Panc1 (cell line): ENCODE measurements at regions not wholly inside any gene's neighbourhood (a gene's known extent, or its start where the extent isn't known, plus 50 kb on each side); places are given as distances from the start of the nearest gene placed in this dataset.

Experiments used
- ATAC-seq: fragments of 200-7000 bp; cut with Tn5 transposase; 2 replicates; pipeline ENCODE4 v1.9.1; 2020; ENCODE audit warnings: mild to moderate bottlenecking, moderate library complexity
- BruUV-seq: library from RNA; stranded (reverse); fragments of 400-500 nt; replicated peaks from 2 replicates; lab custom pipeline; 2021; lab: Mats Ljungman, UMichigan
- CTCF ChIA-PET: fragments of 300-600 bp; sonication (Branson Sonifier 250); formaldehyde crosslinking; loops from one replicate; lab custom pipeline; 2022; ENCODE audit warnings: antibody characterized with exemption; lab: Charles Lee
- POLR2A ChIA-PET: fragments of 300-600 bp; sonication (Branson Sonifier 250); formaldehyde crosslinking; loops from one replicate; lab custom pipeline; 2022; ENCODE audit warnings: antibody characterized with exemption; lab: Charles Lee
- DNase-seq: peaks from one replicate; pipeline ENCODE4 v3.0.0-alpha.2; 2010; ENCODE audit warnings: low read depth, low spot score
- H3K27ac ChIP-seq: 2 replicates; pipeline ENCODE4 v1.5.1; 2011; ENCODE audit warnings: mild to moderate bottlenecking, low read length, inconsistent platforms
- H3K27me3 ChIP-seq: fragments of 200-500 bp; sonication (Bioruptor generic); 2 replicates; pipeline ENCODE4 v1.6.0; 2014; ENCODE audit warnings: low read length, inconsistent platforms; ENCODE audit not compliant: control insufficient read depth, insufficient read depth
- H3K36me3 ChIP-seq: fragments of 200-500 bp; sonication (Bioruptor generic); 2 replicates; pipeline ENCODE4 v1.5.1; 2014; ENCODE audit warnings: inconsistent platforms, mild to moderate bottlenecking, low read length, moderate library complexity; ENCODE audit not compliant: control insufficient read depth, insufficient read depth
- H3K4me1 ChIP-seq: 2 replicates; pipeline ENCODE4 v1.5.1; 2011; ENCODE audit warnings: inconsistent platforms, mild to moderate bottlenecking, low read length, moderate library complexity; ENCODE audit not compliant: control insufficient read depth, insufficient read depth
- H3K4me3 ChIP-seq, 2 experiments: 2 replicates each; pipeline ENCODE4 v1.5.1; 2011 to 2012; ENCODE audit warnings: low read depth in 2 of 2, low read length in 2 of 2, mild to moderate bottlenecking in 2 of 2, inconsistent platforms in 1 of 2, moderate library complexity in 1 of 2
- H3K9me3 ChIP-seq: fragments of 200-500 bp; sonication (Bioruptor generic); 2 replicates; pipeline ENCODE4 v1.5.1; 2014; ENCODE audit warnings: low read depth, mild to moderate bottlenecking, inconsistent platforms, low read length, moderate library complexity; ENCODE audit not compliant: control insufficient read depth, insufficient read depth
- CTCF ChIP-seq: fragments of 450-650 bp; IDR thresholded peaks from 2 replicates; pipeline ENCODE4 v1.5.1; 2017; ENCODE audit warnings: mild to moderate bottlenecking
- POLR2AphosphoS5 ChIP-seq: IDR thresholded peaks from 2 replicates; pipeline ENCODE4 v1.6.1; 2012; ENCODE audit warnings: mild to moderate bottlenecking, low read depth, low read length, moderate library complexity
- REST ChIP-seq, 2 experiments: IDR thresholded peaks; 2 replicates each; pipeline ENCODE4 v1.6.1; 2011 to 2012; ENCODE audit warnings: low read depth in 2 of 2, control low read depth in 1 of 2, low read length in 1 of 2, mild to moderate bottlenecking in 1 of 2, moderate library complexity in 1 of 2; ENCODE audit not compliant: insufficient read depth in 1 of 2
- SIN3A ChIP-seq: IDR thresholded peaks from 2 replicates; pipeline ENCODE4 v1.6.1; 2012; ENCODE audit warnings: low read depth, mild to moderate bottlenecking, low read length, moderate library complexity, borderline replicate concordance; ENCODE audit not compliant: insufficient read depth
- TCF7L2 ChIP-seq: IDR thresholded peaks from 2 replicates; pipeline ENCODE4 v1.6.1; 2011; ENCODE audit warnings: mild to moderate bottlenecking, low read depth, low read length, inconsistent platforms
- in situ Hi-C: cut with HindIII; loops from 2 replicates; pipeline ENCODE4 v1.10.0; 2016; ENCODE audit warnings: low sequenced_read_pairs, low pct_unique_long_range_greater_than_20kb
- intact Hi-C: fragments of 100-400 bp; cut with micrococcal nuclease; formaldehyde crosslinking; loops from one replicate; pipeline ENCODE4 v1.10.0; 2022; ENCODE audit not compliant: unreplicated experiment

GRCh38 chr15:54816401-54816800, 380.3 kb downstream of the RSL24D1 start:
- Histone ChIP-seq H3K9me3 (no peaks in the 10 kb centered on the region; the same call in 1 of the 2 replicates), H3K27me3 (no peaks in the 10 kb centered on the region), H3K36me3 (no peaks in the 10 kb centered on the region), H3K27ac (no peak overlapping the region), H3K4me3 (no peak overlapping the region), H3K4me1 (no peaks in the 10 kb centered on the region)
- intact Hi-C loops: no loop called here
- ChIA-PET POLR2A (no interaction called here), CTCF (no interaction called here)
- no peak for TF ChIP-seq CTCF
- no peak for TF ChIP-seq TCF7L2
- no peak for TF ChIP-seq REST (IDR thresholded peaks at IDR 0.05; ENCODE audit: insufficient read depth in 1 of 2, low read depth in 2 of 2, low read length in 1 of 2)
- in situ Hi-C loops: no loop called here
- no TSS peak for BruUV-seq
- DNase-seq (no peak), ATAC-seq (no peak)

GRCh38 chr15:54815556-54815955, 381.2 kb downstream of the RSL24D1 start:
- ChIA-PET POLR2A (no interaction called here), CTCF (no interaction called here)
- intact Hi-C loops: no loop called here
- Histone ChIP-seq H3K4me3 (no peak overlapping the region), H3K36me3 (no peaks in the 10 kb centered on the region), H3K4me1 (no peaks in the 10 kb centered on the region), H3K27me3 (no peaks in the 10 kb centered on the region), H3K27ac (no peak overlapping the region), H3K9me3 (no peaks in the 10 kb centered on the region; the same call in 1 of the 2 replicates)
- DNase-seq (no peak), ATAC-seq (no peak)
- no peak for TF ChIP-seq REST (IDR thresholded peaks at IDR 0.05; ENCODE audit: insufficient read depth in 1 of 2, low read depth in 2 of 2, low read length in 1 of 2)
- no peak for TF ChIP-seq TCF7L2
- TF ChIP-seq CTCF: no peak
- no peak for TF ChIP-seq SIN3A
- TF ChIP-seq POLR2AphosphoS5: no peak
- no TSS peak for BruUV-seq
- in situ Hi-C loops: no loop called here
